DMS79 (cell line): ENCODE measurements at regions not wholly inside any gene's neighbourhood (a gene's known extent, or its start where the extent isn't known, plus 50 kb on each side); places are given as distances from the start of the nearest gene placed in this dataset.
"Not testable (repeated sequence)": the region's sequence is repeated elsewhere in the genome, so short reads cannot be mapped to it uniquely, and the experiment has no call there.

Source experiments
- DNase-seq: peaks from one replicate; lab custom pipeline; 2025; lab: John Stamatoyannopoulos, UW

GRCh38 chr2:111532682-111533556, 351.1 kb downstream of the ANAPC1 start:
- not testable (repeated sequence) for DNase-seq

- not testable (repeated sequence) for DNase-seq
Observed at GRCh38 chr2:111533557-111534247, 350.3 kb downstream of the ANAPC1 start.

- DNase-seq = peak; percentile 48
Observed at GRCh38 chr2:111534910-111535352, 349.1 kb downstream of the ANAPC1 start.

- no peak for DNase-seq
Observed at GRCh38 chr2:111535404-111535803, 348.6 kb downstream of the ANAPC1 start.

GRCh38 chr2:111537078-111537655, 346.8 kb downstream of the ANAPC1 start:
- no peak for DNase-seq

GRCh38 chr2:111539991-111540390, 344.0 kb downstream of the ANAPC1 start:
- DNase-seq = not testable (repeated sequence)

GRCh38 chr2:111542120-111542774, 341.7 kb downstream of the ANAPC1 start:
- not testable (repeated sequence) for DNase-seq

GRCh38 chr2:111544006-111544405, 340.0 kb downstream of the ANAPC1 start:
- DNase-seq = not testable (repeated sequence)

- not testable (repeated sequence) for DNase-seq
Observed at GRCh38 chr2:111545723-111546431, 338.1 kb downstream of the ANAPC1 start.

- not testable (repeated sequence) for DNase-seq
Observed at GRCh38 chr2:111546578-111546977, 337.4 kb downstream of the ANAPC1 start.

GRCh38 chr2:111549174-111549573, 334.8 kb downstream of the ANAPC1 start:
- DNase-seq = not testable (repeated sequence)

- not testable (repeated sequence) for DNase-seq
Observed at GRCh38 chr2:111551428-111551827, 332.6 kb downstream of the ANAPC1 start.

GRCh38 chr2:111552625-111553024, 331.4 kb downstream of the ANAPC1 start:
- DNase-seq = not testable (repeated sequence)

- not testable (repeated sequence) for DNase-seq
Observed at GRCh38 chr2:111559301-111559700, 324.7 kb downstream of the ANAPC1 start.

- not testable (repeated sequence) for DNase-seq
Observed at GRCh38 chr2:111559814-111560213, 324.2 kb downstream of the ANAPC1 start.

GRCh38 chr2:111566068-111566467, 317.9 kb downstream of the ANAPC1 start:
- not testable (repeated sequence) for DNase-seq

GRCh38 chr2:111567233-111567632, 316.8 kb downstream of the ANAPC1 start:
- not testable (repeated sequence) for DNase-seq

GRCh38 chr2:111569356-111570199, 314.4 kb downstream of the ANAPC1 start:
- DNase-seq = not testable (repeated sequence)

- DNase-seq = not testable (repeated sequence)
Observed at GRCh38 chr2:111570300-111571114, 313.5 kb downstream of the ANAPC1 start.
